ENCODE measurements at regions not wholly inside any gene's neighbourhood (a gene's known extent, or its start where the extent isn't known, plus 50 kb on each side); places are given as distances from the start of the nearest gene placed in this dataset.

DNA sequence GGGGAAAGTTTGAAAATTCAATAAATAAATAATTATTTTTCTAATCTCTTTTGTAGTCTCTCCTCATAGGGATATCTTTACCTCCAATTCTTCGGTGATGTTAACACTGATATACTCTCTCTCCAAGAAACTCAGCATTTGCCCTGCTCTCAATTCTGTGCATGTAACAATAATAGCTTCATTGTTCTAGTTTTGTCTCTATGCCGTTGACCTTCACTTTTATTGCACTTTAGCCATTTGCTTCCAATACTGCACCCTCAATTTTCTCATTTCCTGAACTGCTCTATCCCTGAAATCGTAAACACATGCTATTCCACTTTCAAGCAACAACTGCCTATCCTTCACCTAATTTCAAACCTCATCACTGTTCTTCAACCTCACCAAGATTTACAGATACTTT lies 645.0 kb downstream of the C12orf50 start:
- TF ChIP-seq EZH2phosphoT487 (IDR thresholded peaks at IDR 0.05; ENCODE audit: borderline replicate concordance, low read length): no peak
- TF ChIP-seq, protein P1, sequence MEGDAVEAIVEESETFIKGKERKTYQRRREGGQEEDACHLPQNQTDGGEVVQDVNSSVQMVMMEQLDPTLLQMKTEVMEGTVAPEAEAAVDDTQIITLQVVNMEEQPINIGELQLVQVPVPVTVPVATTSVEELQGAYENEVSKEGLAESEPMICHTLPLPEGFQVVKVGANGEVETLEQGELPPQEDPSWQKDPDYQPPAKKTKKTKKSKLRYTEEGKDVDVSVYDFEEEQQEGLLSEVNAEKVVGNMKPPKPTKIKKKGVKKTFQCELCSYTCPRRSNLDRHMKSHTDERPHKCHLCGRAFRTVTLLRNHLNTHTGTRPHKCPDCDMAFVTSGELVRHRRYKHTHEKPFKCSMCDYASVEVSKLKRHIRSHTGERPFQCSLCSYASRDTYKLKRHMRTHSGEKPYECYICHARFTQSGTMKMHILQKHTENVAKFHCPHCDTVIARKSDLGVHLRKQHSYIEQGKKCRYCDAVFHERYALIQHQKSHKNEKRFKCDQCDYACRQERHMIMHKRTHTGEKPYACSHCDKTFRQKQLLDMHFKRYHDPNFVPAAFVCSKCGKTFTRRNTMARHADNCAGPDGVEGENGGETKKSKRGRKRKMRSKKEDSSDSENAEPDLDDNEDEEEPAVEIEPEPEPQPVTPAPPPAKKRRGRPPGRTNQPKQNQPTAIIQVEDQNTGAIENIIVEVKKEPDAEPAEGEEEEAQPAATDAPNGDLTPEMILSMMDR (IDR thresholded peaks at IDR 0.05; ENCODE audit: low read depth, low read length, poor library complexity, severe bottlenecking): no peak
- H3K79me2 ChIP-seq (ENCODE audit: control insufficient read depth, low read length): no peaks in the 10 kb centered on the region
- H3K9me3 ChIP-seq (ENCODE audit: control insufficient read depth, insufficient read depth, low read length): no peaks in the 10 kb centered on the region
- no peaks in the 10 kb centered on the region for H4K20me1 ChIP-seq (ENCODE audit: control insufficient read depth, insufficient read depth, low read depth, low read length)
- H3K9me2 ChIP-seq (replicated peaks; ENCODE audit: control insufficient read depth, low read length): no peaks in the 10 kb centered on the region
- H3K27me3 ChIP-seq (ENCODE audit: control insufficient read depth, low read length): no peaks in the 10 kb centered on the region
- H3K4me2 ChIP-seq (ENCODE audit: low read length): no peak overlapping the region
- H3F3A ChIP-seq (ENCODE audit: control insufficient read depth, insufficient read depth): no peaks in the 10 kb centered on the region
- no peaks in the 10 kb centered on the region for H3K4me1 ChIP-seq (ENCODE audit: control insufficient read depth, low read length)
- no peak overlapping the region for H3K27ac ChIP-seq (ENCODE audit: low read depth, low read length)
- no peak overlapping the region for H3K4me3 ChIP-seq (ENCODE audit: low read length)
- H3K36me3 ChIP-seq (ENCODE audit: control insufficient read depth, low read length): no peaks in the 10 kb centered on the region

DNA sequence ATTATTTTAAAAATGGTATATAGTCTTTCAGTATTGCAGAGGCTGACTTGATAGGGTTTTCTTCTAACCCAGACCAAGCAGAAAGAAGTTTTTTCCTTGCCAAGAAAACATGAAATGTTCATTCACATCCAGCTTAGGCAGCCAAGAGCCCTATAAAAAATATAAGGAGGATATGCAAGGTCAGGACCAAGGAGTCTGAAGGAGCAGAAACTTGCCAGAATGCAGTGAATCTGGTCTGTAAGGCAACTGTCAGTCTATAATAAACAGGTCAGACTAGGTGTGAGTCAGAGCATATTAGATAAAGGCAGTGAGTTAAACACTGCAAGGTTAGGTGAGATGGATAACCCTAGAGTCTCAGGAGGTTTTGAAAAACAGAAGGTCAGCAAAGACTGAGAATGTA lies 645.5 kb downstream of the C12orf50 start:
- Histone ChIP-seq H3K4me3 (ENCODE audit: low read length) (no peak overlapping the region), H3K9me3 (ENCODE audit: control insufficient read depth, insufficient read depth, low read length) (no peaks in the 10 kb centered on the region), H3K79me2 (ENCODE audit: control insufficient read depth, low read length) (no peaks in the 10 kb centered on the region), H3K27me3 (ENCODE audit: control insufficient read depth, low read length) (no peaks in the 10 kb centered on the region), H3K27ac (ENCODE audit: low read depth, low read length) (no peak overlapping the region), H3F3A (ENCODE audit: control insufficient read depth, insufficient read depth) (no peaks in the 10 kb centered on the region), H3K4me2 (ENCODE audit: low read length) (no peak overlapping the region), H4K20me1 (ENCODE audit: control insufficient read depth, insufficient read depth, low read depth, low read length) (no peaks in the 10 kb centered on the region), H3K36me3 (ENCODE audit: control insufficient read depth, low read length) (no peaks in the 10 kb centered on the region), H3K9me2 (replicated peaks; ENCODE audit: control insufficient read depth, low read length) (no peaks in the 10 kb centered on the region), H3K4me1 (ENCODE audit: control insufficient read depth, low read length) (no peaks in the 10 kb centered on the region)
- no peak for TF ChIP-seq EZH2phosphoT487 (IDR thresholded peaks at IDR 0.05; ENCODE audit: borderline replicate concordance, low read length)
- TF ChIP-seq, protein P1 (IDR thresholded peaks at IDR 0.05; ENCODE audit: low read depth, low read length, poor library complexity, severe bottlenecking): no peak

DNA sequence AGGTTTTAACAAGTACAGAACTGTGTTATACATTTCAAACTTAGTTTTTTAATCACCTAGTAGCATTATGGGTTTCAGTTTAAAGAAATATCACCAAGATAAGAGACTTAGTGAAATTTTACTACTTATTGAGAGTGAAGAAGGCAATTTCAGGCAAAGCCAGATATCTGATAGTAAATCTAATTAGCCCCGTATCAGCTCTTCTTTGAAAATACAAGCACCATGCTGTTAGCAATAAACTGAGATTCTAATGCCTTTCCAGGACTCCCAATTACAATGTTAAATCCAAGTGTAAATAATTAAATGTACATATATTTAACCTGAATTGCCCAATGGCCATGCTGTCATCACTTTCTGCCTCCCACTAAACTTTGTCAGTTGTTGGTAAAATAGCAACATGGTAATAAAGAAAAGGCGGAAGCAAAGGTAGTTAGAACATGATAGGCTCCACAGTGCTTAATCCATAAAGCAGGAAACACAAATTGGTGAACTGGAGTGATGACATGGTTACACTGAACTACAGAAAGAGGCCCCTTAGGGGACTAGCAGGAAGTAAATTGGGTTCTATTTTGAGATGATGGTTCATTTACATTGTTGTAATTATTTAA lies 646.1 kb downstream of the C12orf50 start:
- Histone ChIP-seq H3K4me3 (ENCODE audit: low read length) (no peak overlapping the region), H3K9me3 (ENCODE audit: control insufficient read depth, insufficient read depth, low read length) (no peaks in the 10 kb centered on the region)

More for the DNA sequence above, 646.1 kb downstream of the C12orf50 start:
- no peaks in the 10 kb centered on the region for H4K20me1 ChIP-seq (ENCODE audit: control insufficient read depth, insufficient read depth, low read depth, low read length)
- no peak overlapping the region for H3K4me2 ChIP-seq (ENCODE audit: low read length)
- H3K9me2 ChIP-seq (replicated peaks; ENCODE audit: control insufficient read depth, low read length): no peaks in the 10 kb centered on the region
- no peak for TF ChIP-seq EZH2phosphoT487 (IDR thresholded peaks at IDR 0.05; ENCODE audit: borderline replicate concordance, low read length)
- TF ChIP-seq, protein P1 (IDR thresholded peaks at IDR 0.05; ENCODE audit: low read depth, low read length, poor library complexity, severe bottlenecking): no peak
- H3K36me3 ChIP-seq (ENCODE audit: control insufficient read depth, low read length): no peaks in the 10 kb centered on the region
- H3K79me2 ChIP-seq (ENCODE audit: control insufficient read depth, low read length): no peaks in the 10 kb centered on the region
- H3K27ac ChIP-seq (ENCODE audit: low read depth, low read length): no peak overlapping the region
- no peaks in the 10 kb centered on the region for H3K27me3 ChIP-seq (ENCODE audit: control insufficient read depth, low read length)
- no peaks in the 10 kb centered on the region for H3F3A ChIP-seq (ENCODE audit: control insufficient read depth, insufficient read depth)
- H3K4me1 ChIP-seq (ENCODE audit: control insufficient read depth, low read length): no peaks in the 10 kb centered on the region

Data from DOHH2 (cell line).